CD14-positive monocyte (primary cell): ENCODE measurements at regions not wholly inside any gene's neighbourhood (a gene's known extent, or its start where the extent isn't known, plus 50 kb on each side); places are given as distances from the start of the nearest gene placed in this dataset.
A peak's percentile ranks its signal among the peaks of the same experiment; 100 is the strongest.

ENCODE experiments used
- DNase-seq, 3 donors: peaks; one replicate each; pipeline ENCODE4 v3.0.0-alpha.2; 2011 to 2022
- H2AFZ ChIP-seq: 2 replicates; pipeline ENCODE4 v1.6.0; 2012; ENCODE audit warnings: mild to moderate bottlenecking, low read depth, low read length, inconsistent platforms; ENCODE audit not compliant: insufficient read depth, poor library complexity, severe bottlenecking
- H3K27ac ChIP-seq, 2 donors: 1 replicate in 1 of 2; 2 replicates in 1 of 2; pipeline ENCODE4 v1.5.1; 2012 to 2013; ENCODE audit warnings: low read length in 2 of 2, control low read depth in 1 of 2, inconsistent platforms in 1 of 2, low read depth in 1 of 2, mild to moderate bottlenecking in 1 of 2
- H3K27me3 ChIP-seq, 2 donors: one replicate each; pipeline versions ENCODE4 v1.6.0 to v1.6.1; 2011 to 2013; ENCODE audit warnings: low read length in 2 of 2; ENCODE audit not compliant: control insufficient read depth in 2 of 2, insufficient read depth in 2 of 2
- H3K36me3 ChIP-seq, 2 donors: replicated peaks in 1 of 2; 1 replicate in 1 of 2; 2 replicates in 1 of 2; pipeline versions ENCODE4 v1.5.1 to v1.6.1; 2012 to 2013; ENCODE audit warnings: low read length in 2 of 2, control low read depth in 1 of 2, inconsistent platforms in 1 of 2, mild to moderate bottlenecking in 1 of 2; ENCODE audit not compliant: insufficient read depth in 2 of 2, control insufficient read depth in 1 of 2
- H3K4me1 ChIP-seq, 2 donors: 1 replicate in 1 of 2; 2 replicates in 1 of 2; pipeline versions ENCODE4 v1.5.1 to v1.6.1; 2012 to 2013; ENCODE audit warnings: low read length in 2 of 2, control low read depth in 1 of 2, inconsistent platforms in 1 of 2, mild to moderate bottlenecking in 1 of 2, moderate library complexity in 1 of 2; ENCODE audit not compliant: insufficient read depth in 2 of 2, control insufficient read depth in 1 of 2
- H3K4me2 ChIP-seq: replicated peaks from 2 replicates; pipeline ENCODE3; 2012; ENCODE audit warnings: low read length, moderate library complexity, mild to moderate bottlenecking; ENCODE audit not compliant: poor library complexity, severe bottlenecking; ENCODE audit errors: extremely low read depth
- H3K4me3 ChIP-seq, 3 experiments: fragments of 200-600 bp in 1 of 3; sonication (generic) in 1 of 3; replicated peaks in 1 of 3; 1 replicate in 2 of 3; 2 replicates in 1 of 3; pipeline ENCODE4 v1.5.1; 2011 to 2013; ENCODE audit warnings: low read length in 3 of 3, mild to moderate bottlenecking in 3 of 3, control low read depth in 2 of 3, low read depth in 2 of 3, inconsistent platforms in 1 of 3, moderate library complexity in 1 of 3
- H3K79me2 ChIP-seq: 2 replicates; pipeline ENCODE4 v1.6.0; 2012; ENCODE audit warnings: mild to moderate bottlenecking, control low read depth, inconsistent platforms, low read length, moderate library complexity; ENCODE audit not compliant: insufficient read depth
- H3K9ac ChIP-seq: 2 replicates; pipeline ENCODE4 v1.6.0; 2017; ENCODE audit warnings: low read length, mild to moderate bottlenecking; ENCODE audit not compliant: insufficient read depth, poor library complexity, severe bottlenecking
- H3K9me3 ChIP-seq, 2 donors: replicated peaks in 1 of 2; 1 replicate in 1 of 2; 2 replicates in 1 of 2; pipeline versions ENCODE4 v1.5.1 to v1.6.1; 2012 to 2013; ENCODE audit warnings: low read length in 2 of 2, control low read depth in 1 of 2; ENCODE audit not compliant: control insufficient read depth in 1 of 2, insufficient read depth in 1 of 2
- H4K20me1 ChIP-seq: 2 replicates; pipeline ENCODE4 v1.6.0; 2012; ENCODE audit warnings: mild to moderate bottlenecking, low read length, control low read depth, moderate library complexity; ENCODE audit not compliant: insufficient read depth
- H3K27ac Mint-ChIP-seq, 7 donors: one replicate each; pipeline ENCODE4 v1.8.0; 2020; ENCODE audit warnings: mild to moderate bottlenecking in 7 of 7, mixed read lengths in 7 of 7, moderate library complexity in 6 of 7, inconsistent platforms in 2 of 7
- H3K27me3 Mint-ChIP-seq, 3 donors: one replicate each; pipeline ENCODE4 v1.8.0; 2021 to 2022; ENCODE audit warnings: low read depth in 3 of 3, mild to moderate bottlenecking in 3 of 3, mixed read lengths in 3 of 3, moderate library complexity in 3 of 3, inconsistent platforms in 1 of 3
- H3K36me3 Mint-ChIP-seq, 2 donors: one replicate each; pipeline ENCODE4 v1.8.0; 2020; ENCODE audit warnings: mixed read lengths in 2 of 2, inconsistent platforms in 1 of 2, mild to moderate bottlenecking in 1 of 2
- H3K4me1 Mint-ChIP-seq: one replicate; pipeline ENCODE4 v1.8.0; 2020; ENCODE audit warnings: mild to moderate bottlenecking, mixed read lengths
- H3K4me3 Mint-ChIP-seq, 2 donors: one replicate each; pipeline ENCODE4 v1.8.0; 2020; ENCODE audit warnings: mild to moderate bottlenecking in 2 of 2, mixed read lengths in 2 of 2, moderate library complexity in 1 of 2
- H3K9me3 Mint-ChIP-seq, 7 donors: one replicate each; pipeline ENCODE4 v1.8.0; 2020 to 2022; ENCODE audit warnings: mixed read lengths in 7 of 7, mild to moderate bottlenecking in 6 of 7, moderate library complexity in 6 of 7, inconsistent platforms in 2 of 7
- WGBS: methylation state at CpG from one replicate; pipeline ENCODE4 v1.1.5; 2013; ENCODE audit warnings: missing lambda C conversion rate; ENCODE audit not compliant: insufficient coverage; 5-methylcytosine and 5-hydroxymethylcytosine counted together
- intact Hi-C, 2 donors: fragments of 100-400 bp; cut with micrococcal nuclease; formaldehyde crosslinking; loops; one replicate each; pipeline versions ENCODE4 v1.15.0 to v1.15.1; 2023
- TF ChIP-seq, protein P1 (sequence below): fragments of 200-600 bp; IDR thresholded peaks from one replicate; pipeline ENCODE4 v1.8.0; 2022; ENCODE audit warnings: antibody characterized with exemption, mild to moderate bottlenecking

DNA sequence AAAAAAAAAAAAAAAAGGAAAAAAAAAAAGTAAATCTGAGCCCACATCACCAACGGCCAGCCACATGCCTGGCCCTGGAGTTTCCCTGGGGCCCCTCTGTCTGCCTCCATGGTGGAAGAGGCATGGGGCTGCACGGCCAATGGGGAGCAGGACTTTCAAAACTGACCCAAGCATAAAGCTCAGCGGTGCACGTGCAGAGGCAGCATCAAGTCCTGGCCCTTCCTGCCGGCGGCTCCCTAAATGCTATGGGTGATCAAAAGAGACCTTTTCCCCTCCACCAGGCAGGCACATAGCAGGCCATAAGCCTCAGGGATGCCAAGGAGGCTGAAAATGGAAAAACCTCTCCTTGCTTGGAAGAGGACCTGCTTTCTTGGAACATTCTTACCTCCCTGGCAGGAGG is 94.3 kb downstream of the OAT start:
- peaks cover 35% of the 10 kb centered on the region for H3K4me1 Mint-ChIP-seq
- Histone ChIP-seq H4K20me1 (no peaks in the 10 kb centered on the region), H3K9ac (no peak overlapping the region), H2AFZ (no peak overlapping the region), H3K9me3 (no peaks in the 10 kb centered on the region), H3K4me1 (peaks cover 15 to 26% of the 10 kb centered on the region in 2 donors), H3K79me2 (no peaks in the 10 kb centered on the region), H3K36me3 (no peaks in the 10 kb centered on the region), H3K27me3 (no peaks in the 10 kb centered on the region), H3K4me3 (no peak overlapping the region), H3K4me2 (no peak overlapping the region), H3K27ac (no peak overlapping the region)
- intact Hi-C loops = no loop called here
- peaks cover 0 to 2% (median 1%) of the 10 kb centered on the region in 7 donors for H3K9me3 Mint-ChIP-seq
- peaks cover 4 to 7% (median 7%) of the 10 kb centered on the region in 3 donors for H3K27me3 Mint-ChIP-seq
- H3K36me3 Mint-ChIP-seq = peaks cover 0 to 6% of the 10 kb centered on the region in 2 donors
- H3K4me3 Mint-ChIP-seq = no peak overlapping the region
- TF ChIP-seq, protein P1, sequence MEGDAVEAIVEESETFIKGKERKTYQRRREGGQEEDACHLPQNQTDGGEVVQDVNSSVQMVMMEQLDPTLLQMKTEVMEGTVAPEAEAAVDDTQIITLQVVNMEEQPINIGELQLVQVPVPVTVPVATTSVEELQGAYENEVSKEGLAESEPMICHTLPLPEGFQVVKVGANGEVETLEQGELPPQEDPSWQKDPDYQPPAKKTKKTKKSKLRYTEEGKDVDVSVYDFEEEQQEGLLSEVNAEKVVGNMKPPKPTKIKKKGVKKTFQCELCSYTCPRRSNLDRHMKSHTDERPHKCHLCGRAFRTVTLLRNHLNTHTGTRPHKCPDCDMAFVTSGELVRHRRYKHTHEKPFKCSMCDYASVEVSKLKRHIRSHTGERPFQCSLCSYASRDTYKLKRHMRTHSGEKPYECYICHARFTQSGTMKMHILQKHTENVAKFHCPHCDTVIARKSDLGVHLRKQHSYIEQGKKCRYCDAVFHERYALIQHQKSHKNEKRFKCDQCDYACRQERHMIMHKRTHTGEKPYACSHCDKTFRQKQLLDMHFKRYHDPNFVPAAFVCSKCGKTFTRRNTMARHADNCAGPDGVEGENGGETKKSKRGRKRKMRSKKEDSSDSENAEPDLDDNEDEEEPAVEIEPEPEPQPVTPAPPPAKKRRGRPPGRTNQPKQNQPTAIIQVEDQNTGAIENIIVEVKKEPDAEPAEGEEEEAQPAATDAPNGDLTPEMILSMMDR = no peak
- peak overlapping the region in 1 of 7 donors; percentile 20 for H3K27ac Mint-ChIP-seq
- no peak for DNase-seq
- WGBS = 80% methylated on average over 1 of the region's 6 CpGs

DNA sequence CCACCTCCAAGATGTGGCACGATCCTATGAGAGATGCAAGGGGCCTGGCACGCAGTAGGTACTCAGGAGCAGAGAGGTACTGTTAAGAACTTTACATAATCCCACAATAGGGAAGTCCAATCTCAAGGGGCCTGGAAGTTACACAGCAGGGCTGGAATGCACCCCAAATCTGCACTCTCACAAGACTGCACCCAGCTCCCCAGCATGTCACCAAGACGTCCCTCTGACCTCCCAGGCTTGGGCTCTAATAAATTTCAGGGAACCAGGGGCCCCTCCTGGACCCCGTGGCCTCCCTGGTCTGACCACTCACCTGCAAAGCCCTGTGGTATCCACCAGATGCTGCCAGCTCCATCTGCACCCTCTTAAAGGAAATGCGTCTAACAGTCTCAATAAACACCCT is 94.9 kb downstream of the OAT start:
- no peaks in the 10 kb centered on the region for H3K36me3 ChIP-seq
- H3K9ac ChIP-seq = no peak overlapping the region
- peaks cover 35% of the 10 kb centered on the region for H3K4me1 Mint-ChIP-seq
- peaks cover 15 to 26% of the 10 kb centered on the region in 2 donors for H3K4me1 ChIP-seq
- no peaks in the 10 kb centered on the region for H3K79me2 ChIP-seq
- TF ChIP-seq, protein P1 = no peak
- H3K27me3 ChIP-seq = no peaks in the 10 kb centered on the region
- no peak overlapping the region for H3K27ac ChIP-seq
- no peaks in the 10 kb centered on the region for H3K9me3 ChIP-seq
- no peak overlapping the region for H3K4me2 ChIP-seq
- peak in 1 of 3 donors; percentile 45 for DNase-seq
- no peak overlapping the region for H2AFZ ChIP-seq
- intact Hi-C loops = no loop called here
- H3K27ac Mint-ChIP-seq = peak overlapping the region in 3 of 7 donors; percentile 6 to 76 (median 57)
- WGBS = 92% methylated on average over 3 of the region's 5 CpGs
- no peak overlapping the region for H3K4me3 ChIP-seq
- peaks cover 4 to 7% (median 7%) of the 10 kb centered on the region in 3 donors for H3K27me3 Mint-ChIP-seq
- peaks cover 0 to 6% of the 10 kb centered on the region in 2 donors for H3K36me3 Mint-ChIP-seq
- peaks cover 0 to 2% (median 1%) of the 10 kb centered on the region in 7 donors for H3K9me3 Mint-ChIP-seq
- H3K4me3 Mint-ChIP-seq = no peak overlapping the region
- H4K20me1 ChIP-seq = no peaks in the 10 kb centered on the region
